ENCODE measurements at regions not wholly inside any gene's neighbourhood (a gene's known extent, or its start where the extent isn't known, plus 50 kb on each side); places are given as distances from the start of the nearest gene placed in this dataset.
"Not testable (repeated sequence)": the region's sequence is repeated elsewhere in the genome, so short reads cannot be mapped to it uniquely, and the experiment has no call there.

DNA sequence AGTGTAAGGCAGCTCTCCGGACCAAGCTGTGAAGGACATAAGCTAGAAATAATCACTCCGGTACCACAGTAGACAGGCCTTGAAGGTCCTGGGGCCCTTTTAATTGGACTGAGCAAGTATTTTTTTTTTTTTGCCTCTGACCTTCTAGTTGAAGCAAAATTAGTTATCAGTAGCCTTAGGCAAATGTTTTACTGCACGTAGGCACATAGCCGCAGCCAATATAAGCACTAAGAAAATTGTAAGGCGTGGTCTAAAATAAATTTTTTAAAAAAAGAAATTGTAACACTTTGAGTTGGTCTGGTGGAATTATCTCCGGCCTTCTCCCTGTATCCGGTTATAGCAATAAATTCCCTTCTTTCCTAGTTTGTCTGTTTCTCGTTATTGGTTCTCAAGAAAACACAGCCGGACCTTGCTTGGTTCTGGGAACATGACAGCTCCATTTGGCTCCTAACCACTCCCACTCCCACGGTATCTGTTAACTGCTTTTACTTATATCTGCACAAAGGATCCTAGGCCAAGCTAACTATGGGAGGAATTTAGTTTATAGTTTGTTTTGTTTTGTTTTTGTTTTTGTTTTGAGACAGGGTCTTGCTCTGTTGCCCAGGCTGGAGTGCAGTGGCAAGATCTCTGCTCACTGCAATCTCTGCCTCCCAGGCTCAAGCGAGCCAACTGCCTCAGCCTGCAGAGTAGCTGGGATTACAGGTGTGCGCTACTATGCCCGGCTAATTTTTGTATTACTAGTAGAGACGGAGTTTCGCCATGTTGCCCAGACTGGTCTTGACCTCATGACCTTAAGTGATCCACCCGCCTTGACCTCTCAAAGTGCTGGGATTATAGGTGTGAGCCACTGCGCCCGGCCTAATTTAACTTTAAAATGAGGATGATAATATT lies 124.4 kb upstream of the KIF5B start:
- H3K4me3 ChIP-seq (ENCODE audit: low read depth, low read length) = no peak overlapping the region
- TF ChIP-seq, protein P1, sequence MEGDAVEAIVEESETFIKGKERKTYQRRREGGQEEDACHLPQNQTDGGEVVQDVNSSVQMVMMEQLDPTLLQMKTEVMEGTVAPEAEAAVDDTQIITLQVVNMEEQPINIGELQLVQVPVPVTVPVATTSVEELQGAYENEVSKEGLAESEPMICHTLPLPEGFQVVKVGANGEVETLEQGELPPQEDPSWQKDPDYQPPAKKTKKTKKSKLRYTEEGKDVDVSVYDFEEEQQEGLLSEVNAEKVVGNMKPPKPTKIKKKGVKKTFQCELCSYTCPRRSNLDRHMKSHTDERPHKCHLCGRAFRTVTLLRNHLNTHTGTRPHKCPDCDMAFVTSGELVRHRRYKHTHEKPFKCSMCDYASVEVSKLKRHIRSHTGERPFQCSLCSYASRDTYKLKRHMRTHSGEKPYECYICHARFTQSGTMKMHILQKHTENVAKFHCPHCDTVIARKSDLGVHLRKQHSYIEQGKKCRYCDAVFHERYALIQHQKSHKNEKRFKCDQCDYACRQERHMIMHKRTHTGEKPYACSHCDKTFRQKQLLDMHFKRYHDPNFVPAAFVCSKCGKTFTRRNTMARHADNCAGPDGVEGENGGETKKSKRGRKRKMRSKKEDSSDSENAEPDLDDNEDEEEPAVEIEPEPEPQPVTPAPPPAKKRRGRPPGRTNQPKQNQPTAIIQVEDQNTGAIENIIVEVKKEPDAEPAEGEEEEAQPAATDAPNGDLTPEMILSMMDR (IDR thresholded peaks at IDR 0.05; ENCODE audit: control insufficient read depth, extremely low read depth, insufficient read depth) = no peak
- DNase-seq (ENCODE audit: low read depth) = no peak

DNA sequence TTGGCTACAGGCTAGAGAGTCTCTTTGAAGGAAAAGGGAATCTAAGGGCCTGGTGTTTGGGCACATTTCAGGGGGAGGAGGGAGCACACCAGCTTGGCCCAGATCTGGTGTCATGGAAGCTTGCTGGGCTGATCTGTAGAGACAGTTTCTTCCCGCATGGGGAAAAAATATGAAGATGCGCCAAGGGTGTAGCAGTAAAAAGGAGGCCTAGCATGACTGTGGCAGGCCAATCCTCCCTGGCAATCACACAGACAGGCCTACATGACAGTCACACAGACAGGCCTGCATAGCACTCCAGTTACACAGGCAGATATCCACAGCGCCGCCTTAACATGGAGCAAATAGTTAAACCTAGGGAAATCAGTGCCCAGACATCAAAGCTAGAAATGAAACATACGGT lies 123.6 kb upstream of the KIF5B start:
- no peak for DNase-seq (ENCODE audit: low read depth)
- TF ChIP-seq, protein P1 (IDR thresholded peaks at IDR 0.05; ENCODE audit: control insufficient read depth, extremely low read depth, insufficient read depth) = no peak
- H3K4me3 ChIP-seq (ENCODE audit: low read depth, low read length) = no peak overlapping the region

DNA sequence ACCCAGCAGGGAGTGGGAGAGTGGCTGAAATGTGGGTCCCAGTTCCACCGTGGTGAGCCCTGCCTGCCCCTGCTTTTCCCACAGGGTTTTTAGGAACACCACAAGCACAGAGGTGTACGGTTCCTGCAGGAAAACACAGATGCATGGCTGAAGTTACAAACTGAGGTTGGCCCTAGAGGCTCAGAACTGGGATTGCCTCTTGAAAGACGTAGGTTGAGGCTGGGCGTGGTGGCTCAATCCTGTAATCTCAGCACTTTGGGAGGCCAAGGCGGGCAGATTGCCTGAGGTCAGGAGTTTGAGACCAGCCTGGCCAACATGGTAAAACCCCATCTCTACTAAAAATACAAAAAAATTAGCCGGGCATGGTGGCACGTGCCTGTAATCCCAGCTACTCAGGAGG lies 121.4 kb upstream of the KIF5B start:
- not testable (repeated sequence) for H3K4me3 ChIP-seq (ENCODE audit: low read depth, low read length); DNase-seq (ENCODE audit: low read depth)

DNA sequence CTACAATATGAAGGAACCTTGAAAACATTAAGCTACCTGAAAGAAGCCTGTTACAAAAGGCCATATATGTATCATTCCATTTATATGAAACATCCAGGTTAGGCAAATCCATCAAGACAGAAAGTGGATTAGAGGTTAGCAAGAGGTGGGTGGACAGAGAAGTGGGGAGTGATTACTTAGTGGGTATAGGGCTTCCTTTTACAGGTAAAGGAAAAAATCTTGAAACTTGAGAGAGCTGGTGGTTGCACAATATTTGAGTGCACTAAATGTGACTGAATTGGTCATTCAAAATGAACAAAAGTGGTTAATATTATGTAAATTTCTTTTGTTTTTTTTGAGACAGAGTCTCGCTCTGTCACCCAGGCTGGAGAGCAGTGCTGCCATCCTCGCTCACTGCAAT lies 119.4 kb upstream of the KIF5B start:
- DNase-seq (ENCODE audit: low read depth) = no peak
- TF ChIP-seq, protein P1 (IDR thresholded peaks at IDR 0.05; ENCODE audit: control insufficient read depth, extremely low read depth, insufficient read depth) = no peak
- H3K4me3 ChIP-seq (ENCODE audit: low read depth, low read length) = no peak overlapping the region

DNA sequence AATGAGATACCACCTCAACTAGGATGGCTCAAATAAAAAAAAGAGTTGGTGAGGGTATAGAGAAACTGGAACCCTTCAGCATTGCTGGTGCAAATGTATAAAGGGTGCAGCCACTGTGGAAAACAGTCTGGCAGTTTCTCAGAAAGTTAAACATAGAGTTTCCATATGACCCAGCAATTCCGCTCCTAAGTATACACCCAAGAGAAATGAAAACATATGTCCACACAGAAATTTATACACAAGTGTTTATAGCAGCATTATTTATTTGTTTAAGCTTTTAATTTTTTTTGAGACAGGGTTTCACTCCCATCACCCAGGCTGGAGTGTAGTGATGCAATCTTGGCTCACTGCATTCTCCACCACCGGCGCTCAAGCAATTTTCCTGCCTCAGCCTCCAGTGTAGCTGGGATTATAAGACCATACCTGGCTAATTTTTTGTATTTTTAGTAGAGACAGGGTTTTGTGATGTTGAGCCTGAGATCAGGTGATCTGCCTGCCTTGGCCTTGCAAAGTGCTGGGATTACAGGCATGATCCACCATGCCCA lies 118.2 kb upstream of the KIF5B start:
- DNase-seq (ENCODE audit: low read depth) = no peak
- no peak overlapping the region for H3K4me3 ChIP-seq (ENCODE audit: low read depth, low read length)
- TF ChIP-seq, protein P1 (IDR thresholded peaks at IDR 0.05; ENCODE audit: control insufficient read depth, extremely low read depth, insufficient read depth) = no peak

DNA sequence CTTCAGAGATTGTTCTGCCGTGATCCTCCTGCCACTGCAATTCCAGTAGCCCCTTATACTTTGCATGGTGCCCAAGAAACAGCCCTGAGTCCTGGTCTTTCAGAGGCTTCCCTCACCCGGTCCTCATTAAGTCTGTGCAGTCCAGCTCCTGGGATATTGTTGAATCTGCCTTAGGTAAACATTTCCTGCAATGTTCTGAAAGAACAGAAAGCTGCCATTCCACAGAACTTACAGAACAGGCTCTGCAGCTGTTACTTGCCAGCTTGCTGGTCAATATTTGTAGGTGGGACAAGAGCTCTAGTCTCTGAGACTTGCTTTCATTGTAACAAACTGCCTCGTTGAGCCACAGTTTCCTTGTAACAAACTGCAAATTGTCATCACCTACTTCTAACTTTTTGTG lies 115.0 kb upstream of the KIF5B start:
- peak overlapping the region; percentile 26 for H3K4me3 ChIP-seq (ENCODE audit: low read depth, low read length)
- TF ChIP-seq, protein P1 (IDR thresholded peaks at IDR 0.05; ENCODE audit: control insufficient read depth, extremely low read depth, insufficient read depth) = no peak
- peak; percentile 99 for DNase-seq (ENCODE audit: low read depth)

DNA sequence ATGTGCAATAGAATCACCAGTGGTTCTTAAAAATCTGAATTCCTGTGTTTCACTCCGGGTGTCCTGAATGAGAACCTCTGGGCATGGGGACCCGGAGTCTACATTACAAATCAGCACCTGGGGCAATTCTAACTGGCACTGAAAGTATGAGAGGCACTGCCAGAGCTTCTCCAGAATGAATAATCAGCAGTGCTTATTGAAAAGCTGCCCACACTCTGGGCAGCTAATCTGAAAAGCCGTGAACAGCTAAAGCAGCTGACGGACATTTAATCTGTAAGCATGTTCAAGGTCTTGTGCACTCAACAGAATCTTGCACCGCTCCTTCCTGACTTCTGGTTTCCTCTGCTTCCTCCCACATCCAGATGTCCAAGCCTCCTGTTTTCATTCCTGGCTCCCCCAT lies 113.3 kb upstream of the KIF5B start:
- H3K4me3 ChIP-seq (ENCODE audit: low read depth, low read length) = no peak overlapping the region
- TF ChIP-seq, protein P1 (IDR thresholded peaks at IDR 0.05; ENCODE audit: control insufficient read depth, extremely low read depth, insufficient read depth) = no peak
- DNase-seq (ENCODE audit: low read depth) = no peak
